PC-3 (cell line): ENCODE measurements at regions not wholly inside any gene's neighbourhood (a gene's known extent, or its start where the extent isn't known, plus 50 kb on each side); places are given as distances from the start of the nearest gene placed in this dataset.

Source experiments
- ATAC-seq: fragments of 200-7000 bp; cut with Tn5 transposase; 2 replicates; pipeline ENCODE4 v1.9.1; 2020; ENCODE audit warnings: mild to moderate bottlenecking, moderate library complexity
- BruUV-seq: library from RNA; stranded (reverse); fragments of 400-500 nt; replicated peaks from 2 replicates; lab custom pipeline; 2021; lab: Mats Ljungman, UMichigan
- CTCF ChIA-PET: fragments of 300-600 bp; sonication (Branson Sonifier 250); formaldehyde crosslinking; loops from one replicate; lab custom pipeline; 2022; ENCODE audit warnings: antibody characterized with exemption; lab: Charles Lee
- POLR2A ChIA-PET: fragments of 300-600 bp; sonication (Branson Sonifier 250); formaldehyde crosslinking; loops from one replicate; lab custom pipeline; 2022; ENCODE audit warnings: antibody characterized with exemption; ENCODE audit not compliant: unreplicated experiment; lab: Charles Lee
- DNase-seq: peaks from one replicate; pipeline ENCODE4 v3.0.0-alpha.2; 2015
- H2AFZ ChIP-seq: fragments of 300-600 bp; sonication (generic); 2 replicates; pipeline ENCODE4 v1.6.0; 2016; ENCODE audit warnings: antibody characterized with exemption, low read length
- H3F3A ChIP-seq: fragments of 300-600 bp; sonication (generic); one replicate; pipeline ENCODE4 v1.6.0; 2017; ENCODE audit warnings: antibody characterized with exemption, low read length, control low read depth, mild to moderate bottlenecking; ENCODE audit not compliant: unreplicated experiment
- H3K27ac ChIP-seq: fragments of 300-600 bp; sonication (generic); 2 replicates; pipeline ENCODE4 v1.5.1; 2016; ENCODE audit warnings: mild to moderate bottlenecking, low read length
- H3K27me3 ChIP-seq: fragments of 300-600 bp; sonication (generic); 2 replicates; pipeline ENCODE4 v1.6.1; 2016; ENCODE audit warnings: low read length, mixed read lengths
- H3K36me3 ChIP-seq: fragments of 300-600 bp; sonication (generic); 2 replicates; pipeline ENCODE4 v1.6.1; 2016; ENCODE audit warnings: low read depth, mixed run types, low read length, mixed read lengths
- H3K4me1 ChIP-seq: fragments of 300-600 bp; sonication (generic); 2 replicates; pipeline ENCODE4 v1.5.1; 2016; ENCODE audit warnings: low read length; ENCODE audit not compliant: insufficient read depth
- H3K4me2 ChIP-seq: fragments of 300-600 bp; sonication (generic); 2 replicates; pipeline ENCODE4 v1.6.0; 2016; ENCODE audit warnings: low read length
- H3K4me3 ChIP-seq: fragments of 300-600 bp; sonication (generic); 2 replicates; pipeline ENCODE4 v1.5.1; 2016; ENCODE audit warnings: mild to moderate bottlenecking, low read length, mixed read lengths
- H3K79me2 ChIP-seq: fragments of 300-600 bp; sonication (generic); 2 replicates; pipeline ENCODE4 v1.6.1; 2017; ENCODE audit warnings: low read length, mixed read lengths
- H3K9ac ChIP-seq: fragments of 300-600 bp; sonication (generic); 2 replicates; pipeline ENCODE4 v1.6.0; 2016; ENCODE audit warnings: mild to moderate bottlenecking, low read length
- H3K9me2 ChIP-seq: fragments of 300-600 bp; sonication (generic); replicated peaks from 2 replicates; pipeline ENCODE4 v1.6.1; 2016; ENCODE audit warnings: mixed run types, low read length, mixed read lengths
- H3K9me3 ChIP-seq: fragments of 300-600 bp; sonication (generic); 2 replicates; pipeline ENCODE4 v1.6.1; 2016; ENCODE audit warnings: low read length, mixed read lengths
- H4K20me1 ChIP-seq: fragments of 300-600 bp; sonication (generic); 2 replicates; pipeline ENCODE4 v1.6.1; 2016; ENCODE audit warnings: low read length, mixed read lengths
- CTCF ChIP-seq: fragments of 300-600 bp; sonication (generic); conservative IDR thresholded peaks from 2 replicates; pipeline ENCODE4 v1.5.1; 2017; ENCODE audit warnings: antibody characterized with exemption, low read depth, mild to moderate bottlenecking, low read length
- EZH2 ChIP-seq: fragments of 300-600 bp; sonication (generic); IDR thresholded peaks from one replicate; pipeline ENCODE4 v1.6.1; 2017; ENCODE audit warnings: antibody characterized with exemption, mild to moderate bottlenecking, low read length; ENCODE audit not compliant: unreplicated experiment
- EZH2phosphoT487 ChIP-seq: fragments of 300-600 bp; sonication (generic); IDR thresholded peaks from 2 replicates; pipeline ENCODE4 v1.6.1; 2018; ENCODE audit warnings: mild to moderate bottlenecking, antibody characterized with exemption, low read length, borderline replicate concordance
- intact Hi-C: fragments of 100-400 bp; cut with micrococcal nuclease; formaldehyde crosslinking; loops from 2 replicates; pipeline ENCODE4 v1.9.0; 2023

- ChIA-PET POLR2A (no interaction called here), CTCF (no interaction called here)
- intact Hi-C loops = no loop called here
- DNase-seq (no peak), ATAC-seq (no peak)
- Histone ChIP-seq H3K4me3 (no peak overlapping the region), H3K27ac (no peak overlapping the region), H3K79me2 (no peaks in the 10 kb centered on the region), H4K20me1 (no peaks in the 10 kb centered on the region), H2AFZ (no peak overlapping the region), H3K9me2 (no peaks in the 10 kb centered on the region), H3K4me2 (no peak overlapping the region), H3K36me3 (no peaks in the 10 kb centered on the region), H3K4me1 (no peaks in the 10 kb centered on the region), H3F3A (no peaks in the 10 kb centered on the region), H3K9ac (no peak overlapping the region), H3K27me3 (no peaks in the 10 kb centered on the region), H3K9me3 (no peaks in the 10 kb centered on the region)
- BruUV-seq = no TSS peak
- TF ChIP-seq CTCF = no peak
- no peak for TF ChIP-seq EZH2
- no peak for TF ChIP-seq EZH2phosphoT487
Observed at GRCh38 chr5:143567583-143568504, 164.4 kb upstream of the NR3C1 start.

GRCh38 chr5:143566139-143566538, 162.7 kb upstream of the NR3C1 start:
- ChIA-PET CTCF (no interaction called here), POLR2A (no interaction called here)
- no peaks in the 10 kb centered on the region for H3F3A ChIP-seq
- ATAC-seq = no peak
- intact Hi-C loops = no loop called here
- TF ChIP-seq CTCF (no peak), EZH2phosphoT487 (no peak), EZH2 (no peak)
- H2AFZ ChIP-seq = no peak overlapping the region
- H3K4me2 ChIP-seq = no peak overlapping the region
- no peak overlapping the region for H3K27ac ChIP-seq
- no peak for DNase-seq
- no peaks in the 10 kb centered on the region for H3K27me3 ChIP-seq
- H3K9me3 ChIP-seq = no peaks in the 10 kb centered on the region
- no peak overlapping the region for H3K4me3 ChIP-seq
- H3K79me2 ChIP-seq = no peaks in the 10 kb centered on the region
- H4K20me1 ChIP-seq = no peaks in the 10 kb centered on the region
- no peaks in the 10 kb centered on the region for H3K4me1 ChIP-seq
- BruUV-seq = no TSS peak
- no peak overlapping the region for H3K9ac ChIP-seq
- no peaks in the 10 kb centered on the region for H3K9me2 ChIP-seq
- H3K36me3 ChIP-seq = no peaks in the 10 kb centered on the region

- H3K9me2 ChIP-seq = no peaks in the 10 kb centered on the region
- no peaks in the 10 kb centered on the region for H4K20me1 ChIP-seq
- DNase-seq (no peak), ATAC-seq (no peak)
- TF ChIP-seq CTCF = no peak
- H3F3A ChIP-seq = no peaks in the 10 kb centered on the region
- H3K4me1 ChIP-seq = peaks cover 9% of the 10 kb centered on the region; the same call in 1 of the 2 replicates
- BruUV-seq = no TSS peak
- no peak overlapping the region for H3K27ac ChIP-seq
- H3K4me2 ChIP-seq = no peak overlapping the region
- intact Hi-C loops = no loop called here
- H3K79me2 ChIP-seq = no peaks in the 10 kb centered on the region
- no peaks in the 10 kb centered on the region for H3K27me3 ChIP-seq
- H3K9ac ChIP-seq = no peak overlapping the region
- no peaks in the 10 kb centered on the region for H3K9me3 ChIP-seq
- CTCF ChIA-PET = no interaction called here
- no peak overlapping the region for H3K4me3 ChIP-seq
- POLR2A ChIA-PET = no interaction called here
- no peak overlapping the region for H2AFZ ChIP-seq
- no peaks in the 10 kb centered on the region for H3K36me3 ChIP-seq
Observed at GRCh38 chr5:143564417-143564816, 160.9 kb upstream of the NR3C1 start.
